Right forelimb (tissue), 1 donor: ENCODE measurements at regions not wholly inside any gene's neighbourhood (a gene's known extent, or its start where the extent isn't known, plus 50 kb on each side); places are given as distances from the start of the nearest gene placed in this dataset.
A peak's percentile ranks its signal among the peaks of the same experiment; 100 is the strongest.

Source experiments
- DNase-seq: peaks from one replicate; pipeline ENCODE4 v3.0.0-alpha.2; 2018

GRCh38 chr14:103207388-103208072 lies 84.3 kb downstream of the TNFAIP2 start:
- DNase-seq: peak; percentile 69

- no peak for DNase-seq
These were observed 85.8 kb downstream of the TNFAIP2 start for GRCh38 chr14:103209054-103209453.

GRCh38 chr14:103209506-103209905 lies 86.2 kb downstream of the TNFAIP2 start:
- DNase-seq: no peak

- DNase-seq: no peak
These were observed 90.1 kb downstream of the TNFAIP2 start for GRCh38 chr14:103213331-103213730.

GRCh38 chr14:103214461-103214958 lies 91.2 kb downstream of the TNFAIP2 start:
- no peak for DNase-seq

GRCh38 chr14:103216399-103216798 lies 93.1 kb downstream of the TNFAIP2 start:
- no peak for DNase-seq

- DNase-seq: no peak
These were observed 93.6 kb downstream of the TNFAIP2 start for GRCh38 chr14:103216857-103217256.

- DNase-seq: no peak
These were observed 94.3 kb downstream of the TNFAIP2 start for GRCh38 chr14:103217538-103217937.

- DNase-seq: no peak
These were observed 97.1 kb downstream of the TNFAIP2 start for GRCh38 chr14:103220134-103220981.

- DNase-seq: no peak
These were observed 97.9 kb downstream of the TNFAIP2 start for GRCh38 chr14:103220982-103221641.

- no peak for DNase-seq
These were observed 98.6 kb downstream of the TNFAIP2 start for GRCh38 chr14:103221781-103222358.

GRCh38 chr14:103223818-103224352 lies 100.6 kb downstream of the TNFAIP2 start:
- no peak for DNase-seq

GRCh38 chr14:103225062-103225461 lies 101.8 kb downstream of the TNFAIP2 start:
- DNase-seq: no peak

GRCh38 chr14:103225476-103225875 lies 102.2 kb downstream of the TNFAIP2 start:
- DNase-seq: no peak

GRCh38 chr14:103227094-103227768 lies 104.0 kb downstream of the TNFAIP2 start:
- no peak for DNase-seq

GRCh38 chr14:103228076-103228806 lies 105.0 kb downstream of the TNFAIP2 start:
- no peak for DNase-seq

GRCh38 chr14:103228866-103229265 lies 105.2 kb upstream of the EIF5 start:
- no peak for DNase-seq

GRCh38 chr14:103230021-103230420 lies 104.0 kb upstream of the EIF5 start:
- DNase-seq: no peak

GRCh38 chr14:103230658-103231334 lies 103.2 kb upstream of the EIF5 start:
- DNase-seq: no peak

- no peak for DNase-seq
These were observed 102.5 kb upstream of the EIF5 start for GRCh38 chr14:103231376-103232019.
